HCT116 (cell line): ENCODE measurements at regions not wholly inside any gene's neighbourhood (a gene's known extent, or its start where the extent isn't known, plus 50 kb on each side); places are given as distances from the start of the nearest gene placed in this dataset.

Source experiments
- EZH2 ChIP-seq: fragments of 200-600 bp; sonication (generic); IDR thresholded peaks from 2 replicates; pipeline ENCODE4 v1.6.1; 2017; ENCODE audit warnings: antibody characterized with exemption, mixed run types
- EZH2phosphoT487 ChIP-seq: fragments of 200-600 bp; IDR thresholded peaks from 2 replicates; pipeline ENCODE4 v1.6.1; 2018; ENCODE audit warnings: antibody characterized with exemption, borderline replicate concordance
- POLR2A ChIP-seq: IDR thresholded peaks from 2 replicates; pipeline ENCODE4 v1.7.0; 2011; ENCODE audit warnings: borderline replicate concordance; ENCODE audit not compliant: insufficient read depth, insufficient read length; ENCODE audit errors: extremely low read depth
- RAD21 ChIP-seq: IDR thresholded peaks from 2 replicates; pipeline ENCODE4 v1.6.1; 2012; ENCODE audit warnings: low read depth, mild to moderate bottlenecking
- SP1 ChIP-seq: IDR thresholded peaks from 2 replicates; pipeline ENCODE4 v1.6.1; 2012; ENCODE audit warnings: low read depth
- TCF7L2 ChIP-seq: IDR thresholded peaks from 2 replicates; pipeline ENCODE4 v1.7.0; 2011; ENCODE audit warnings: borderline replicate concordance, inconsistent platforms; ENCODE audit not compliant: insufficient read depth, insufficient read length; ENCODE audit errors: extremely low read depth
- TF ChIP-seq, protein P1 (sequence below), 3 experiments: fragments of 200-600 bp in 1 of 3; sonication (generic) in 1 of 3; IDR thresholded peaks in 2 of 3; conservative IDR thresholded peaks in 1 of 3; 2 replicates each; pipeline ENCODE4 v1.5.1; 2012 to 2017; ENCODE audit warnings: low read depth in 2 of 3, low read length in 2 of 3, antibody characterized with exemption in 1 of 3, borderline replicate concordance in 1 of 3, control low read depth in 1 of 3, mild to moderate bottlenecking in 1 of 3, mixed read lengths in 1 of 3, mixed run types in 1 of 3, moderate library complexity in 1 of 3; ENCODE audit not compliant: insufficient read depth in 1 of 3
- TF ChIP-seq, protein P2 (sequence below): IDR thresholded peaks from 2 replicates; pipeline ENCODE4 v1.6.1; 2012

DNA sequence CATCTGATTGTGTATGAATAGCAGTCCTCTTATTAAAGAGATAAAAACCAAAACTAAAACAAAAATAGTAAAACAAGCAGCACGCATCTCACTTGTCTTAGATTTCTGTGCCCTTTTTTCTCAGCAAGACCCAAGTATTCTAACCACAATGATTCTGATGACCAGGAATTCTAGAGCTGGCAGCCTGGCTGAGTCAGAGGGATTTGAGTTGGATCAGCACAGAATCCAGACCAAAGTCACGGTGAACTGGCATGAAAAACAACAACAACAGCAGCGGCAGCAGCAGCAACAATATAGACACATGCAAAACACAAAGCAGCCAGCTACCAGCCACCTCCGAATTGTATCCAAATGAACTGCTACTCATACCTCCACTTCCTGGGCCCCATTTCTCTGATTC lies 360.5 kb downstream of the KCNRG start:
- TF ChIP-seq, protein P1, sequence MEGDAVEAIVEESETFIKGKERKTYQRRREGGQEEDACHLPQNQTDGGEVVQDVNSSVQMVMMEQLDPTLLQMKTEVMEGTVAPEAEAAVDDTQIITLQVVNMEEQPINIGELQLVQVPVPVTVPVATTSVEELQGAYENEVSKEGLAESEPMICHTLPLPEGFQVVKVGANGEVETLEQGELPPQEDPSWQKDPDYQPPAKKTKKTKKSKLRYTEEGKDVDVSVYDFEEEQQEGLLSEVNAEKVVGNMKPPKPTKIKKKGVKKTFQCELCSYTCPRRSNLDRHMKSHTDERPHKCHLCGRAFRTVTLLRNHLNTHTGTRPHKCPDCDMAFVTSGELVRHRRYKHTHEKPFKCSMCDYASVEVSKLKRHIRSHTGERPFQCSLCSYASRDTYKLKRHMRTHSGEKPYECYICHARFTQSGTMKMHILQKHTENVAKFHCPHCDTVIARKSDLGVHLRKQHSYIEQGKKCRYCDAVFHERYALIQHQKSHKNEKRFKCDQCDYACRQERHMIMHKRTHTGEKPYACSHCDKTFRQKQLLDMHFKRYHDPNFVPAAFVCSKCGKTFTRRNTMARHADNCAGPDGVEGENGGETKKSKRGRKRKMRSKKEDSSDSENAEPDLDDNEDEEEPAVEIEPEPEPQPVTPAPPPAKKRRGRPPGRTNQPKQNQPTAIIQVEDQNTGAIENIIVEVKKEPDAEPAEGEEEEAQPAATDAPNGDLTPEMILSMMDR (IDR thresholded peaks at IDR 0.05 in 2 of 3, conservative IDR thresholded peaks at IDR 0.05 in 1 of 3; ENCODE audit: borderline replicate concordance in 1 of 3, insufficient read depth in 1 of 3, low read depth in 2 of 3, low read length in 2 of 3): no peak
- TF ChIP-seq EZH2phosphoT487: no peak
- TF ChIP-seq POLR2A: no peak
- no peak for TF ChIP-seq EZH2
- no peak for TF ChIP-seq RAD21
- TF ChIP-seq SP1: no peak
- TF ChIP-seq, protein P2, sequence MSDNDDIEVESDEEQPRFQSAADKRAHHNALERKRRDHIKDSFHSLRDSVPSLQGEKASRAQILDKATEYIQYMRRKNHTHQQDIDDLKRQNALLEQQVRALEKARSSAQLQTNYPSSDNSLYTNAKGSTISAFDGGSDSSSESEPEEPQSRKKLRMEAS: no peak
- no peak for TF ChIP-seq TCF7L2
